Suprapubic skin (tissue), 3 donors: ENCODE measurements at regions not wholly inside any gene's neighbourhood (a gene's known extent, or its start where the extent isn't known, plus 50 kb on each side); places are given as distances from the start of the nearest gene placed in this dataset.

ENCODE experiments used
- CTCF ChIP-seq, 2 donors: fragments of 200-600 bp in 1 of 2; fragments of 450-650 bp in 1 of 2; sonication (generic) in 1 of 2; IDR thresholded peaks; one replicate each; pipeline ENCODE4 v1.5.1; 2016 to 2019; ENCODE audit warnings: antibody characterized with exemption in 2 of 2, mild to moderate bottlenecking in 1 of 2, moderate library complexity in 1 of 2
- POLR2A ChIP-seq, 2 donors: fragments of 450-650 bp; IDR thresholded peaks; one replicate each; pipeline ENCODE4 v1.6.1; 2017; ENCODE audit warnings: antibody characterized with exemption in 2 of 2, mild to moderate bottlenecking in 2 of 2, moderate library complexity in 2 of 2

- TF ChIP-seq CTCF (IDR thresholded peaks at IDR 0.05) (no peak), POLR2A (IDR thresholded peaks at IDR 0.05) (no peak)
These were observed 138.0 kb downstream of the SLC38A6 start for GRCh38 chr14:61119006-61119405.
